NOMO-1 (cell line): ENCODE measurements at regions not wholly inside any gene's neighbourhood (a gene's known extent, or its start where the extent isn't known, plus 50 kb on each side); places are given as distances from the start of the nearest gene placed in this dataset.
"Not testable (repeated sequence)": the region's sequence is repeated elsewhere in the genome, so short reads cannot be mapped to it uniquely, and the experiment has no call there.

Experiments used
- DNase-seq, 2 experiments: peaks; one replicate each; lab custom pipeline; 2025; ENCODE audit not compliant: unreplicated experiment in 2 of 2; lab: John Stamatoyannopoulos, UW

DNA sequence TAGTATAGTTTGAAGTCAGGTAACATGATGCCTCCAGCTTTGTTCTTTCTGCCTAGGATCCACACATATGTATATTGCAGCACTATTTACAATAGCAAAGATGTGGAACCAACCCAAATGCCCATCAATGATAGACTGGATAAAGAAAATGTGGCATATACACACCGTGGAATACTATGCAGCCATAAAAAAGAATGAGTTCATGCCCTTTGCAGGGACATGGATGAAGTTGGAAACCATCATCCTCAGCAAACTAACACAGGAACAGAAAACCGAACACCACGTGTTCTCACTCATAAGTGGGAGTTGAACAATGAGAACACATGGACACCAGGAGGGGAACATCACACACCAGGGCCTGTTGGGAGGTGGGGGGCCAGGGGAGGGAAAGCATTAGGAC lies 1111.5 kb downstream of the BRD1 start:
- DNase-seq, result not testable (repeated sequence)

DNA sequence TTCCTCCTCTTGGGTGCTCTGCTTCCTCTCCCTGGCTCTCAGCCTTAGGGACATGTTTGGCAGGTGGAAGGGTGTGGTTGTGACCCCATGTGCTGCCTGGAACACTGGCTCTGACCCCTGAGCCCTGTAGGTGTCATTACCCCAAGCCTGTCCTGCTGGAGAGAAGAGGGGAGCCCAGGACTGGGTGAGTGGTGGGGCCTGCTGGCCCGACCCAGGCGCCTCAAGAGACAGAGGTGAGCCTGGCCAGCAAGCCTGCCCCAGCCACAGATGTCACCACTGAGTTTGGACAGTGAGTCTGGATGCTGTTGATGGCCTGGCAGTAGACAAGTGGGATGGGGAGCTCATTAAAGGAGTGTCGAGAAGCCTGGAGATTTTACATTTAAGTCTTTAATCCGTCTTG lies 1112.2 kb downstream of the BRD1 start:
- no peak for DNase-seq

DNA sequence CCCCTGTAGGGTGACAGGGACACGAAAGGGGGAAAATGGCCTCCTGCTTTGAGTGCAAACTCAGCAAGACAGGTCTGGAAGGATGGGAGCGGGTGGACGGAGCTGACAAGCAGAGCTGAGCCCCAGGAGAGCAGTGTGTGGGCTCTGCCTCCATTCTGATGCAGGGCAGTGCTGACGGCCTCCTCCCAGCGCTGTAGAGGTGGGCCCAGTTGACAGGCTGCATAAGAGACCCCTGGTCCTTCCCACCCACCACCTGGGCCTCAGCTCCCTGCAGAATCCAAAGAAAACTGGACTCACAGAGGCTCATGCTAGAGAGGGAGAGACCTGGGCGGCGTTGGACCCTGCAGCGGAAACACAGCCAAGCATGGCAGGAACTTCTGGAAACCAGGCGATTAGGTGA lies 1113.4 kb downstream of the BRD1 start:
- no peak for DNase-seq

DNA sequence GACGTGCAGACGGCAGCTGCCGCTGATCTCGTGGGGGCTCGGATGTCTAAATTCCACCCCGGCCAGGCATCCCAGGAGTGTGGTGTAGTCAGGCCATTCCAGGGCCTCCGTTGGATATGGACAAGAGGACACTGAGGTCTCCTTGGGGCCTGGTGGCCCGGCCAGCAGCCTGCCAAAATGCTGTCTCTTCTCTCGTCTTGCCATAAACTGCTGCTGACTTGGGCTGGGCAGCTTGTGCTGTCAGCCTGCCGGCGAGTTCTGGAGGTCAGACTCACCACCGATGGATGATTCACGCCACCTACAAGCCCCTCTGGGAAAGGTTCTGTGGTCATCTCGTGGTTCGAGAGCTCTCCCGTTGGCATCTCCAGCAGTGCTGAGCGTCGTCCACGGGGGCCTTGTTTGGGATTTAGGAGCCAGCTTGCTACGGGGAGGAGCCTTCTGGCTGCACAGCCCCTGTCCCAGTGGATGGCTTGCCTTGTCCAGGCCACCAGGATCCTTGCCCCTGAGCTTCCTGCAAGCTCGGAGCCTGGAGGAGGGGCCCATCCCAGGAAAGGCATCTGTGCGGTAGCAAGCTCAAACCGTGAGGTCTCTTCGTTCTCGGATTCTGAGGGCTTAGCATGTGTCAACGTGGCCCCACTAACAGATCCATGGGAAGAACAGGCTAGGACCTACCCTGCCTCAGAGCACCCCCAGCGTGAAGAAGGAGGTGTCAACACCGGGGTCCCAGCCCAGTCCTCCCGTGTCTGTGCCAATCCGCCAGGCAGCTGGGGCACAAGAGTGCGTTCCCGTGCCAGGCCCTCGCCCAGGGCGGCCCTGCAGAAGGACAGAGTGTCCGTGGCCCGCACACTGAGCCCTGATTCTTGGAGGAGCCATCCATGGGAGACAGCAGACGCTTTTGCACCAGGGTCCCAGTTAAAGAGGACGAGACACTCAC lies 1114.1 kb downstream of the BRD1 start:
- no peak for DNase-seq

DNA sequence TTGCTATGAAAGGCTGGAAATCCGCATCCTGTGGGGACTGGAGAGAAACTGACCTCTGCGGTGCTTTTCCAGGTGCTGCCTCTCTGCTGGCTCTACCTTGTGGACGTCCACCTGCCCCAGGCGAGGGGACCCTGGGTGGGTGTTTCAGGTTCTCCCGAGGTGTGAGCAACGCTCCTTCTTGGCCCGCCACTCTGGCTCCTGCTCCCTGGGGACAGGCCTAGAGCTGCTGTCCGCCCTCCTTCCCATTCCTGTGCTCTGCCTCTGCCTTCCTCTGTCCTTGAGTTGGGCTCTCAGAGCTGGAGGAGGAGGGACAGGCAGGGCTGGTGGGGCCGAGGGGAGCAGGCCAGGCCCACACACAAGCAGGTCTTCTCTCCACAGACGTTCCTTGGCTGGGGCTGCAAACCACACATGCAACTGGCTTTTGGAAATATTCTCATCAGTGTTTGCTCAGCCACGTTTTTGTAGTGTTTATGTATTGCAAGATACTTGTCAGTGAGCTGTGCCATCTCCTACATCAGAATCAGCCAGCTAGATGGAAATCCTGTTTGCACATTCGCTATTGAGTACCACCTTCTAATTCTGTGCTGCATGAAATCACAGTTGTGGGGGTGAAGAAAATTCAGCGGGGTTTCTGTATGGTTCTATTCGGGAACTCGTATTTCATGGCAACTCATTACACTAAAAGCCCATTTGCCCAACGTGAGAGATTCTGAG lies 1115.0 kb downstream of the BRD1 start:
- DNase-seq, result no peak

DNA sequence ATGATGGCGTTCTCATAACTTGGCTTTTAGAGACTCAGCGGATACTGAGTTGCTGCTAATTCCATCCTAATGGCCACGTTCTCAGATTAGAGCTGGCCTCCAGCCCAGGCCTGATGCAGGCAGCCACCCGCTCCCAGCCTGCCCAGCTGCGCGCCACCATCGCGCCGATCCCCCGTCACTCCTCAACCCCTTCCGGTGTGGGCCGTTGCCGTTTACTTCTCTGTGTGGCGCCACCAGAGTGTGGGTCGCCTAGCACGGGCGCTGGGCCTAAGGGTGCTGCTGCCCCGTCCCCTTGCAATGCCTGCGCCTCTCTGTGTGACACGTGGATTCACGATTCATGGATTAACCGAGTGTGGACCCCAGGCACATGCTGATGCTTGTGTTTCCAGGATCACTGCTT lies 1116.0 kb downstream of the BRD1 start:
- DNase-seq, result no peak

DNA sequence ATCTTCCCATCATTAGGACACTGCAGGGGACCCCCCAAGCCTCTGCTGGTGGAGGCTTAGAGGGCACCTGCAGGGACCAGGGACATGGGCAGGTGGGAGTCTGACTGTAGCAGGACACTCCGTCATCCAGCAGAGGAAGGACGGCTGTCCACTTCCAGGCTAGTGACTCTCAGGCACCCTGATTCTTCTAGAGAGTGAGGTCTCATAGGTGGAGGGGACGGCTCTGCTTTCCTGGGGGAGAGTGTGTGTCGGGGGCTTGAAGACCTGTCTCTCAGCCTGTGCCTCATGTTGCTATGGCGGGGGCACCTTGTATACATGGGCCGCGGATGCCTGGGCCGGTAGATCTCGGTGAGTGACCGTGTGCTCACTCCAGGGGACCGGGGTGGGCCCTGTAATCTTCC lies 1116.6 kb downstream of the BRD1 start:
- DNase-seq, result no peak

DNA sequence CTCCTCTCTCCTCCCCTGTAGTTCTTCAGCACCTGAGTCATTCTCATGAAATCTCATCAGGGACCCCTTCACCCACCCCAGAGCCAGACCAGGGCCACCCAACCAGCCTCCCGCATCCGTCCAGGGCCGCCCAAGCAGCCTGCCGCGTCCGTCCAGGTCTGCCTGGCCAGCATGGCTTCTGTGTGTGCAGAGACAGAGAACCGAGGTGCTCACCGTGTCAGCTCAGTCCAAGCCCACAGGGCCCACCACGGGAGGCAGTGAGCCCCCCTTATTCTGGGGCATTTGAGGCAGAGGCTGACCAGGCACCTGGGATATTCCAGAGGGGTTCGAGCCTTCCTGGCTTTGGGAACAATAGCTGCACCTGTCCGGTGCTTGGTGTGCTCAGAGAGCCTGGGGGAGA lies 1117.3 kb downstream of the BRD1 start:
- DNase-seq, result no peak

DNA sequence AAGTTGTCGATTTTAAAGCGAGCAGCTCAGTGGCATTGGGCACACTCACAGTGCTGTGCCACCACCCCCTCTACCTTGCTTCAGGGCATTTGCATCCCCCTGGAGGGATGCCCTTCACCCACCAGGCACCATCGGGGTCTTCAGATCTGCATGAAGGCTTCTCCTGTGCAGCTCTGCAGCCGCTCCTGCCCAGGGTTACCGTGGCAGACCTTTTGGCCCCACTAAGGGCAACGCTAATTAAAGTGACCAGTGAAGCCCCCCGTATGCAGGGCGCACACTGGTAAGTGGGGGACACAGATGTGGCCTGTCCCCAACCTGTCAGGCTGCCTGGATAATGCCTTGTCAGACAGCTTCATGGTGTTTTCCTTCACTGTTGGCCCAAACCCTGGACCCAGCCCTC lies 1117.7 kb downstream of the BRD1 start:
- DNase-seq, result no peak

DNA sequence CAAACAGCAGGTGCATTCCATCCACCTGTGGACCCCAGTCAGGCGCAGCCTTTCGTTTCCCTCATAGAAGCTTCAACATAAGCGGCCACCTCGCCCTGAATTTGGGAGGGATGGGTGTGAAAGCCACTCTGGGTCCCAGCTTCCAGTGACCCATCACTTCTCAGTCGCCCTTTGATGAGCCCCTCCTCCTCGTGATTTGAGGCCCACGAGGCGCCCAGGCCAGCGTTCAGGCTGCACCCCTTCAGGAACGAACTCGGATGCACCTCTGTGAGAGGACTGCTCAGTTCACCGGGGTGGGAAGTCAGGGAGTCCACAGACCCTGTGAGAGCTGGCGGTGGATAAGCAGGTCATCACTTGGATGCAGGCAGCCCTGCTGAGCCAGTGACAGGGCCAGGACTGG lies 1118.2 kb downstream of the BRD1 start:
- no peak for DNase-seq

DNA sequence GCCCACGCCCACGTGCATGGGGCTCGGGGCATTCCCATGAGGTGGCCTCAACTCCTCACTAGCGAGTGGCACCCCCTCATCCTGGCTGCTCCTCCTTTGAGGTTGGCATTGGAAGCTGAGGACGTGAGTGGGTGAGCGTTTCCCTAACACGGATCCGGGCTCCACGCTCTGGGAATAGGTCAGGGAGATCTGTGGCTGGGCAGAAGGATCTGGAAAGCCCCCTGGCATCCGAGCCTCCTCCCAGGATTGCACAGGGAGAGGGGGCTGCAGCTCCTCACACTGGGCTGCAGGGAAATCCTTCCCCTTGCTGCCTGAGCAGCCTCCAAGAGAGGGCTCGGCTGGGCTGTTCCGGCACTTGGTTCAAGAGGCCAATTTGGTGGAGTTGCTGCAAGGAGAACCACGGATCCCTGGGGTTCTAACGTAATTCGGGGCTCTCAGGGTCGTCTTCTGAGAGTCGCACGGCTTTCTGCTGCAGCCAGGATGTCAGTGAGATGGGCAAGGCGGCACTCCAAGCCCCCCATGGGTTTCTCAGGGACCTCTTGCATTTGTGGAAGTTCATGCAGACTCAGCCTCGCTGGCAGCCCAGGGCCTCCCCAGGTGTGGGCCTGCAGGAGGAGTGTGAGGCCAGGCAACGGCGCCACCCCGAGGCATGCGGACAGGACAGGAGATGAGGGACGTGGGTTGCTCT lies 1119.0 kb downstream of the BRD1 start:
- DNase-seq, result no peak

DNA sequence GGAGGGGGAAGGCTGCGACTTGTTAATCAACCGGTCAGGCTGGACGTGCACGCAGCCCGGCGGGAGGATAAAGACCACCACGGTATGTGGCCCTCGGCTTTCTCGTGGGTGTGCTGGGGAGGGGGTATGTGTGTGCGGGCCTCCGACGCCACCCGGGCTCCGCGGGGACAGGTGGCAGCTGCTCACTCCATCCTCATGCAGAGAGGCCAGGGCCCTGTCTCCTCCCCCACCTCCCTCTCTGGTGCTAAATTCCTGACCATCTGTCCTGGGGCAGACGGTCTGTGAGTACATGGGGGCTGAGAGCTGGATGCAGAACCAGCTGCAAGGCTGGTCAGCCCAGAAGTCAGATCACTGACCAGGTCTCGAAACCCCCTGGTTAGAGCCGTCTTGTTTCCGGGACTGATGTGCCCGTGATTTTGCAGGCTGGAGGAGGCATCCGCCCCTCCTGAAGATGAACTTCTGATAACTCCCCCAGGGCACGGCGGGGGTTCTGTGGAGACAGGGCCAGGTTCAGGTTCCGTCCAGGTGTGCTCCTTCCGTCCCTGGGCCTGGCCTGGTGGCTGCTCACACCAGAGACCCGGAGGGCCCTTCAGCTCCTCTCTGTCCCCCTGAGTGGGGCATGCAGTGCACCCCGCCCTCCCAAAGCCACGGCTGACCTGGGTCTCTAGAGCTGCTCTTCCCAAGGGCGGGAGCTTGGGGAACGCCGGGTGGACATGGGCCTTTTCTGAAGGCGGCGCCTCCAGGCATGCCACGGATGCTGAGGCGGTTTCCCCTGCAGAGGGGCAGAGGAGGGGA lies 1119.7 kb downstream of the BRD1 start:
- no peak for DNase-seq

DNA sequence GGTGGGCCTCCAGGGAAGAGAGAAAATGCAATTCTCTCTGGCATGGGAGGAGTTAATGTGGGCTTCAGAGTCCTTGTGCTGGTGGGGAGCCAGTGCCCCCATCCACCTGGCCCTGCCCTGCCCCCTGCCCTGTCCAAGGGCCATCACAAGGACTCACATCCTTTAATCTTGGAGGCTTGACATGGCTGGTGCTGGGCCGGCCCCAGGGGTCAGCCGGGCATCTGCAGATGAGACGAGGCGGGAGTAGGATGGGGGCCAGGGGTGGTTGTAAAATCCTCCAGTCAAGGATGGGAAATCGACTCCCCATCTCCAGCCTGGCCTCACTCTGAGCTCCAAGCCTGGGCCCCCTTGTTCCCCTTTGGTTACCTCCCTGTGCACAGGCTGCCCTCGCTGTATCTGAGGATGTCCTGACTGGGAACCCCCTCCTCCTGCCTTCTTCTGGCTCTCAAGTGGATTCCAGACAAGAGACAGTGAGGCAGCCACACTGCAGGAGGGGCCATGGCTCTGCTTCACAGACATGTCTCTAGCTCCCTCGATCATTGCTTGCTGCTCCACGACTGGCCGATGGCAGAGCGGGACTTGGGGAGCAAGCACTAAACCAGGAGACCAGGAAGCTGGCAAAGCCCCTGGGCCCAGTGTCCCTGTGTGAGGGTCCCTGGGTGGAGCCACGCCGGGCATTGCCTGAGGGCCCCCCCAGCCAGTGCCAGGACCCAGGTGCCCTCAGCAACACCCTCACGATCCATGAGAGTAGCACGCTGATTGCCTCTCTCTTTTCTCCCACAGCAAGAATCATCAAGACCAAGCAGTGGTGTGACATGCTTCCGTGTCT lies 1120.5 kb downstream of the BRD1 start:
- DNase-seq, result no peak

DNA sequence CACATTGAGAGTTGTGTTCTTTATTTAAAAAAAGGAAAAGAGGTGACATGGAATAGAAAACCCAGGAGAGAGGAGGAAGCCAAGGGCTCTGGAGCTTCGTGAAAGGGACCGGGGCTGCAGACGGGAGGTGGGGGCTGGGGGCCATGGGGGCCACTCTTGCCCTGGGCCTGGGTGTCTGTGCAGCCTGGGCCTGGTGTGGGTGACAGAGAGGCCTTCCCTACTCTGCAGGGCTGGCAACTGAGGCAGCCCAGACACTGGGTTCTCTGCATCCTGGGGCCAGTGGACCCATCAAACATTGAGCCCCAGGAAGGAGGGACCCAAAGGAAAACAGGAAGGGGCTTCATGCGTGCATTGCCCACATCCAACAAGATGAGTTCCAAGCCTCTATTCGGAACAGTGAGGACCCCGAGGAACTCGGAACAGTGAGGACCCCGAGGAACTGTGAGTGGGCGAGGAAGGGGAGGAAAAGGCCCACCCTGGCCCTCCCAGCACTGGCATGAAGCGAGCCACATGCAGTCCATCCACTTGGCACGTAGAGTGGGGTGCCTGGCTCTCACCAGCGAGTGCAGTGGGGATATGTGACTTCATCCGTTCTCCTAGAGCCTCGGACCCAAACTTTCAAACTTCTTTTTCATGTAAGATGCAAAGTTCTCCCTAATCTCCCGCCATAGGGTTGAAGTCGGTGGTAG lies 1121.6 kb downstream of the BRD1 start:
- no peak for DNase-seq

DNA sequence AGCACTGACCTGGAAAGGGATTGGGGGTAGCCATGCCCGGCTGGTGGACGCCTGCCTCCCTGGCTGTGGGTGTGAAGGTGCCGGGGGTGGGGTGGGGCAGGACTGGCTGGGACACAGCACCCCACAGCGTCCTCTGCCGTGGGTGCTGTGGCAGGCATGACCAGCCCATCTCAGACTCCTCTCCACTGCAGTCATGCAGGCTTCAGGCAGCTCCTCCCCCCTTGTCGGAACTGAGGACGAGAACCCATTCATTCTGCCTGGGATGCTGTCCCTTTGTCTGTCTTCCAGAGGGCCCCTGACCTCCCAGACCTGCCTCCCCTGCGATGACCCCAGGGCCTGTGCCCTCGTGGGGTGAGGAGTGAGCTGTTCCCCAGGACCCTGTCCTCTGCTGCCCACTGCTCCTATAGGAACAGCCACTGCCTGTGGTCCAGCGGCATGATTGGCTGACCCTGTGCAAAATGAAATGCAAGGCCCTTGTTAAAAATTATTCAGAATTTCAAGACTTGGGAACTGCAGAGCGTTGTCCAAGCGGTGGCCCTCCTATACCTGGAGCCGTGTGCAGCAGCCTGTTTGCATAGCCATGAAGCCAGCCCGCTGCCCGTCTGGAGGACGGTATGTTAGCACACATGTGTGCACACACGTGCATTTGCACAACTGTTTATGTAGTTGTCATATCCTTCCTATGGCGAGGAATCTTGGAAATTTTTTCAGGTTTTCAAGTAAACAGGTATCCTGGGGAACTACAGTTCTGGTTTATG lies 1122.3 kb downstream of the BRD1 start:
- no peak for DNase-seq

DNA sequence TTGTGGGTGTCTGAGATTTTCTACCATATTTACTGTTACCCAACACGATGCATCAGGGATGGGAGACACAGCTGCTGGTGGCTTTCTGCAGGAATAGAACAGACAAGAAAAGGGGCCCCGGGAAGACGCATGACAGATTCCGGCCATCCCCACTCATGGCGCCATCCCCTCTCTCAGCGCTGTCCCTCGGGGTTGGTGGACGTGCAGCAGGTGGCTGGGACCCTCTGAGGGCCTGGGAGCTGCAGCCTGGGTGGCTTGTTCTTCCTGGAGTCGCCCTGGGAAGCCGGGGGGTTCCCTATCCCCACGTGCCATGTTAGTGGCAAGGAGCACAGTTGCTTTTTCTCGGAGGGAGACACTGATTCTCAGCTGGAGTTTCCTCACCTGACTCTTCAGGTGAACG lies 1123.3 kb downstream of the BRD1 start:
- no peak for DNase-seq

DNA sequence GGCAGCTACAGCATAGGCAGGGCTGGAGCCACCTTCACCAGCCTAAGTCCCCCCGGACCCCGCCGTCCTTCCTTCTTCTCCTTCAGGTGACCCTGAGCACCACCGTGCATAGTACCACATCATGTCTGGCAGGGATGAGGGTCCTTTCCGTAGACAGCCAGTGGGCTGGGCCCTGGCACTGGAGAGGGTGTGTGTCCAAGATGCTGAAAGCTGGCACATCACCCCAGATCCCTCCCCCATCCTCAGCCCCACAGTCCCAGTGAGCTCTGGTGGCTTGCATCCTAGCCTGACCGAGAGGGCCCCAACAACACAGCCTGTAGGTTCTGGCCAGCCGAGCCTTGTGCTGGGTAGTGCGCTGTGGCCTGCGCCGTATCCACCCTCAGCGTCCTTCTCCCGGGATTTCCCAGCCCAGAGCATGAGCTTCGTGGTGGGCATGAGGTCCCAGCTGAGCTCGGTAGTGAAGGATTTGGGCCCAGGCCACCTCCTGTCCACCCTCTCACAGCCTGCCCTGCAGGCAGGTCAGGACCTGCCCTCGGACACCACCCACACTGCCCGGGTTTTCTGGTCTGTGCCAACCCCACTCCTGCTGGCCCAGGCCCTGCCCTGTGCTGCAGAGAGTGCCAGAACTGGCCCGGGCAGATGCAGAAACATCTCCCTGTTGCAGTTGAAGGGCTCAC lies 1124.3 kb downstream of the BRD1 start:
- no peak for DNase-seq
